HuH-7 (cell line): ENCODE measurements at regions not wholly inside any gene's neighbourhood (a gene's known extent, or its start where the extent isn't known, plus 50 kb on each side); places are given as distances from the start of the nearest gene placed in this dataset.
"Not testable (repeated sequence)": the region's sequence is repeated elsewhere in the genome, so short reads cannot be mapped to it uniquely, and the experiment has no call there.

Experiments used
- DNase-seq: peaks from one replicate; pipeline ENCODE4 v3.0.0; 2011; ENCODE audit warnings: low spot score

DNA sequence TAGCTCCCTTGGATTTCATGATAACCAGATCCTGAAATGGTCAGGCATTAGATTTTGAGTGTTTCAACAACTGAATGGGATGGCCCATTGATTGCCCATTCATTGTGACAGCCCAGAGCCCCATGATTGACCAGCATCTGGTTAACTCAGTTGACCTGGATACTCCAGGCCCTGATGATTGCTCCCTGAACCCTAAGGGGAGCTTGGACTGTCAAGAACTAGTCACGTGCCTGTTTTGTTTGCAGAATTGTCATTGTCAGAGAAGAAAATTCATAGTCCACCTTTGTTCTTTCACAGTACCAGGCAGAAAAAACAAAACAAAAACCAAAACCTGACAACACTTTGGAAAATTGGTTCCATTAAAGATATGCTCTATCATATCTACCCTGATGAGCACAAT is 241.3 kb upstream of the ONECUT1 start:
- no peak for DNase-seq

DNA sequence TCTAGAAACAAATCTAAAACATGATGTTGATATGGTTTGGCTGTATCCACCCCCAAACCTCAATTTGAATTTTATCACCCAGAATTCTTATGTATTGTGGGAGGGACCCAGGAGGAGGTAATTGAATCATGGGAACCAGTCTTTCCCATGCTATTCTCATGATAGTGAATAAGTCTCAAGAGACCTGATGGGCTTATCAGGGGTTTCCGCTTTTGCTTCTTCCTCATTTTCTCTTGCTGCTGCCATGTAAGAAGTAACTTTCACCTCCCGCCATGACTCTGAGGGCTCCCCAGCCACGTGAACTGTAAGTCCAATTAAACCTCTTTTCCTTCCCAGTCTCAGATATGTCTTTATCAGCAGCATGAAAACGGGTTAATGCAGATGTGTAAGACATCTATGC is 232.7 kb upstream of the ONECUT1 start:
- no peak for DNase-seq

DNA sequence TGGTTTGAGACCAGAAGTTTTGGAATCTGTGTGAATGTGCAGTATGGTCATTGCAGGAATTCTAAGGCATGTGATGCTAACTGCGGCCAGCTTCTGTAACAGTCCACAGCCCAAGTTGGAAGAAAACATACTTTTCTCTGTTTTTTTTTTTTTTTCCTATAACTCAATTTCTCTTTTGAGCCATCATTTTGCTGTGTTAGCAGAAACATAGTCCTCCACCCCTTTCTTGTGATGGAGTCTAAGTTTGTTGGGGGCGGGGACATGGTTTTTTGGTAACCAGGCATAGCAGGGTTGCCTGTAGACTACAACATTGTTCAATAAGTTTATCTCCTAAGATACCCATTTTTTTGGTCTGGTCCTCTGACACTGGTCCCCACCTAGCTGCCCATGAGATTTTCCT is 223.2 kb upstream of the ONECUT1 start:
- DNase-seq = no peak

DNA sequence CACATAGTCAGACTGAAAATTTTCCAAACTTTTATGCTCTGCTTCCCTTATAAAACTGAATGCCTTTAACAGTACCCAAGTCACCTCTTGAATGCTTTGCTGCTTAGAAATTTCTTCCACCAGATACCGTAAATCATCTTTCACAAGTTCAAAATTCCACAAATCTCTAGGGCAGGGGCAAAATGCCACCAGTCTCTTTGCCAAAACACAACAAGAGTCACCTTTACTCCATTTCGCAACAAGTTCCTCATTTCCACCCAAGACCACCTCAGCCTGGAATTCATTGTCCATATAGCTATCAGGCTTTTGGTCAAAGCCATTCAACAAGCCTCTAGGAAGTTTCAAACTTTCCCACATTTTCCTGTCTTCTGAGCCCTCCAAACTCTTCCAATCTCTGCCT is 221.6 kb upstream of the ONECUT1 start:
- DNase-seq = not testable (repeated sequence)

DNA sequence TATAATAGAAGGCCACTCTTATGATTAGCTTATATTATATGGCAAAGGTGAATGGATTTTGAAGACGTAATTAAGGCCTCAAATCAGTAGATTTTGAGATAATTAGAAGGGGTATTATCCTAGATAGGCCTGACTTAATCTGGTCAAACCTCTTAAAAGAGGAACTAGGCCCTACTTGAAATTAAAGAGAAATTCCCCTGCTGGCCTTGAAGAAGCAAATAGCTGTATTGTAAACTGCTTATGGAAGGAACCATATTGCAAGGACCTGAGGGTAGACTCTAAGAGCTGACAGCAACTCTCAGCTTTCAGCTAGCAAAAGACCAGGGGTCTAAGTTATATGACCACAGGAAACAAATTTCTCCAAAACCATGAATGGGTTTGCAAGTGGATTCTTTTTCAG is 219.0 kb upstream of the ONECUT1 start:
- DNase-seq = no peak

DNA sequence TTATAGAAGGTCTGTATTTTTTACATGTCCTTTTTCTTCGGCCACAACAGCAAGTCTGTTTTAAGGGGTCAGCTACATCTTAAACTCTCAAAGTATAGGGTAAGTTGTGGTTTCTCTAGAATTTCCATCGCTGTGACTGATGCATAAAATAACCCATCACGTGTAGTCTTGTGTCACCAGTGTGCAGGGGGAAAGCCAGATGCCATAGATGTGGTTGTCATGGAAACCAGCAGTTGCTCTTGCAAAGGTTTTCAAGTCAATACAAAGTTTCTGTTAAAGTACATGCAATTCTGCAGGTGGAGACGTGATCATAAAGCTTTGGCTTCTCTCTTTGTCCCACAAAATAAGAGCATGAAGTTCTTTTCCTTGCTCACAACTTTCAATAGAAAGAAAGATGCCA is 210.3 kb upstream of the ONECUT1 start:
- no peak for DNase-seq

DNA sequence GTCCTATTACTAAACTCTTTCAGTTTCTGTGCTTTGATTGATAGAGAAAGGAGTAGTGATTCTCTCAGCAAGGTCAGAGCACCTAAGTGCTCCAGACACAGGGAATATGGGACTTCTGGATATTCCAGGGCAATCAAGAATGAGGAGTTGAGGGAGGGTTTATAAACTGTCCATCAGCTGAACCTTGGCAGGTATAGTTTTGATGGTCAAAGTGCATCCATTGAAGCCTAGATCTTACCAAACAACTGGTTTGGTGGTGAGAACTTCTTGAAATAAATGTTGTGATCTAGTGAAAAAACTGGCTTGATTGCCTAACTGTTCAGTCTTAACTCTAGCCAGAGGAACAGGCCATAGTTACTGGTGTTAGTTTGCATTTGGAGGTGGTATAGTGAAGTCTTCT is 207.0 kb upstream of the ONECUT1 start:
- no peak for DNase-seq

DNA sequence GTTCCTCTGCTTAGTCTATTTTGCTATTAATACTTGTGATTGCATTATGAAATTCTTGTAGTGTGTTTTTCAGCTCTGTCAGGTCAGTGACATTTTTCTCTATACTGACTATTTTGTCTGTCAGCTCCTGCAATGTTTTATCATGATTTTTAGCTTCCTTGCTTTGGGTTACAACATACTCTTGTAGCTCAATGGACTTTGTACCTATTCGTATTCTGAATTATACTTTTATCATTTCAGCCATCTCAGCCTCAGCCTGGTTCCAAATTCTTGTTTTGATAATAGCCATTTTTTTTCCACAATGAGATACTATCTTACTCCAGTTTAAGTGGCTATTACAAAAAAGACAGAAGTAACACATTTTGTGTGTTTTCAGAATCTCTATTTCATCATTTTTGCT is 204.2 kb upstream of the ONECUT1 start:
- no peak for DNase-seq

DNA sequence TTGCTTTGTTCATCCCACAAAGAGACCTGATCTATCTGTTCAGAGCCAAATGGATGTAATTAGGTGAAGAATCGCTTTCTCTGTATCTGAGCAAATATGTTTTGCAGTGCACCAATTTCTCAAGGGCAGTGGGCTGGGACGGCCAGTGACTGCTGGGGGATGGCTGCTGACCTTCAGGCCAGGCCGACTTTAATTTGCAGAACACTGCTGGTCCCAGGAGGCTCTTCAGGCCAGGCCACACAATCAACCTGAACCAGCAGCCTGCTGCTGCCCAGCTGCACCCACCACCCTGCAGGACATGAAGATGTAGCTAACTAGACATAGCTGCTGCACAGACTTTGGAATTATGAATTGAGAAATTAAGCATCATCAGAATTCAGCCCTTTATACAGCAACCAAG is 194.4 kb upstream of the ONECUT1 start:
- DNase-seq = no peak

DNA sequence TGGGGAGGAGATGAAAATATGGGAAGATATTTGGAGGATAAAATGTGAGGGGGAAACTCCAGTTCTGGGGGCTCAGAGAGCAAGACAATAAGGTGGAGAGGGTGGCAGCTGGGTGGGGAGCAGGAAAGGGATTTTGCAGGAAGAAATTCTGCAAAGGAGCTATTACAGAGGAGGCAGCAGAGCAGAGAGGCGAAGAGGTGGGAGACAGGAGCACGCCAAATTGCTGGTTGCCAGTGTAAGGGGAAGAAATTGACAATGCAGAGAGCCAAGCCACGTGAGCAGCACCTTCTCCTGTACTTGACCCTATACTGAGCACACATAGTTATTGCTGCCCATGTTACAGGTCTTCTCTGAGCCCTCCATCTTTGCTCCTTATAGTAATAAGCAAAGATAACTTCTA is 190.3 kb upstream of the ONECUT1 start:
- no peak for DNase-seq

DNA sequence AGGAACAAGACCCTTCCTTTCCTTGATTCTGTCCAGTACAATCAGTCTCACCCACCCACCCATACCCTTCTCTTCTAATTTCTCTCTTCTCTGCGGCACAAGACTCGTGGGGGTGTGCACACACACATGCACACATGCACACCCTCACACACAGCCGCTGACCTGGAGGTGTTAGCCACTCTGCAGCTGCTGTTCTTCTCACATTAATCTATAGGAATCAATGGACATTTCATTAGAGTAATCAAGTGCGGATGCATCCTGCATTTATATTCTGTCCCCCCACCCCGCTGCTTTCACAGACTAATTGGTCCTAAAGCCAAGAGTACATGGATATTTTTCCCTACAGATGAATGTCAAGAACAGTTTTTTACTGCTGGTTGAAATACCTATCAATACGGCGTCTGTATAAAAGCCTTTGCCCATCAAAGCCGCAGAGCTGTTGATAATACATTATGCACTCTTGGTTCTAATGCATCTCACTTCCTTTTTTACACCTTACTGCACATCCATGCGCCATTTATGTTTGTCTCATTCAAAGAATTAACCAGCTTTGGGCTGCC is 186.5 kb upstream of the ONECUT1 start:
- DNase-seq = no peak

DNA sequence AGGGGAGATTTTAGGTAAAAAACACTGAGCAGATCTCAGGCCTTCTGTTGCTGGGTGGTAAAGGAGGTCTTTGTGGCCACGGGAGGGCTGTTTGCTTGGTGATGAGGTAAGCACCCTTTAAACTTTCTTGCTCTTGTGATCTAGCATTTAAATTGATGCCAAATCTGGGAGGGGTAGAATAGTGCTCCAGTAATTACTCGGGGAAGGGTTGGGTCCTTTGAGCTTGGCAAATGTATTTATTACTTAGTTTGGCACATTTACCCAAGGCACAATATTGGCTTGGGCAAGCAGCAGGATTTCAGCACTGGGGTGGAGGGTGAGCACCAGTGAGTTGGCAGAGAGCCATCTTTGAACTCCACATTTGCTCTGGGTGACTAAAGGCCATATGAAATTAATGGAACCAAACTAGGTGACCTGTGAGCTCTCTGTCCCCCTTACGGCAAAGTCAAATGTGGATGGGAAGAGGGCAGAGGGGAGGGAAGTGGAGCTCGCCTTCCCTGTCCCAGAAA is 185.9 kb upstream of the ONECUT1 start:
- DNase-seq = no peak

DNA sequence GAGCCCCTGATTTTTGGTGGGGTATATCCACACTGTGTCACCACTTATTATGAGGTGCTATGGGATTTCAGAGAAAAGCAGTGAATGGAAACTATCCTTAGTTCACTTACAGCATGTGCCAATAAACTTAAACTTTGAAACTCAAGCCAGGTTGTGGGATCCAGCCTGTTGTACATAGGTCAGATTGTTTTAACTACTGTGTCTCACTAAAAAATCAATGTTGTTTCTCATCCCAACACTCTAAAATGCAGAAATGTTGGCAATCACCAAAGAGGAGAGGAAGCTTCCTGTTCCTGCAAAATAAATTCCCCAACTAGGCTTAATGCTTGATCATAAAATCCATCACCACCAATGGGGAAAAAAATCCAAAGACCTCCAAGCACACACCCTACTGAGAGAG is 173.7 kb upstream of the ONECUT1 start:
- no peak for DNase-seq

DNA sequence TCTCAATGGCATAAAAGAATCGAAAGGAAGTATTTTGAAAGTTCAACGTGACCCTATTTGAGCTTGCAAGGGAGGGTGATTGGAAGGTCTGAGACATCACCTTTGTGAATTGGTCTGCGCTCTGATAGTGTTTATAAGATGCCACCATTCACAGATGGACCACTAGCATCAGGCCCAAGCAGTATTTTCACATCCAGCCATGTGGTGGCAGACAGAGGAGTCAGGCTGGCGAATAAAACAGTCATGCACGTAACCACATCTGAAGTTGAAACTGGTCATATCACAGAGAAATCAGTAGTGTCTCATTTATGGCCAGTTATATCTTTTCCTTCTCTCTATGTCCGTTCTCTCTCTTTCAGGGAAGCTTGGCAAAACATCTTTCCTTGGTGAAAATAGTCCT is 170.1 kb upstream of the ONECUT1 start:
- DNase-seq = no peak

DNA sequence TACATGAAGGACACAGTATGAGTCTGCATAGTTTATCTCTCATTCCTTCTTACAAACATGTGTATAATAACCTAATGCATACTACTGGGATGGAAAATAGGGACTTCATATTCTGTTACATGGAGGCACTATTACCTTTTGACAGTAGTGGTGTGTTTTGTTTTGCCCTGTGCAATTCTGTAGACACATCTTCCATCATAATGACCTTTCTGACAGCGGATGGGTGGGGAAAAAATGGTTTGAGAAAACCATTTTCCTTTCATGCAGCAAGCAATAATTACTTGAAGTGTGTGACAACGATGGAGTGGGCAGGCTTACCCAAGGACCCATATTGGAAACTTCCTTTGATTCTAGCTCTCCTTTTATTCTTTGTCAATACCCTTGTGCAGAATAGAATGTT is 153.6 kb upstream of the ONECUT1 start:
- no peak for DNase-seq

DNA sequence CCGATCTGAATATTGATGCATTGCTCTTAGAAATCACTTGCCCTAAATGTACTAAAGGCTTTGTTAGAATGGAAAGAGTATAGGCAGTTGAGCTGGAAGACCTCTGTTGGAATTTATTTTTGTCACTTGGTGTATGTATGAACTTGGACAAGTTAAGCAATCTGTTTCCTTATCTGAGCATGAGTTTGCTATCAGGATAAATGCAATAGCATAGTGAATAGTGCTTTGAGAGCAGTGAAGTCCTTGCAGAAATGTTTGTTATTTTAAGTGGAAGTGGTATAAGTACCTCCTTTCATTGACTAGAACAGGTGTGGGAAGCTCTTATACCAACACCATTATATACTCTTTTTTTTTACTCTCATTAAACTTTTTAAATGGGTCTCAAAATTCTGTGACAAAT is 146.4 kb upstream of the ONECUT1 start:
- no peak for DNase-seq

DNA sequence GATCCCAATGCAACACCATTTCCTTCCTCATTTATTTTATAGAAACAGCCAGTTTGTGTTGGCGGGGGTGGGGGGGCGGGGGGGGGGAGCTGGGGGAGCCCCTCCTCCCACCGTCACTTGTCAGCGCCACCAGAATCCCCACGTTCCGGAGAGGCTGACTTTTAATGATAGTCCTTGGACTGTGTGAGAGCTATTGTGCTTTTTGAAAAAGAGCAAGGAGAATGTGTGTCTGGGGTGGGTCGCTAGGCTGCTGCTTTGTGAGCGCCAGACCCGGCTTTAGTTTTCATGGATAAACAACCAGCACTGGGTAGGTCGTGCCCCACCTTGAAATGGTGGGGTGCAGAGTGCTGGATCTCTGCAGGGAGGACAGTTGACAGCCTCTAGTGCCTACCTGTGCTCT is 135.0 kb upstream of the ONECUT1 start:
- DNase-seq = no peak

DNA sequence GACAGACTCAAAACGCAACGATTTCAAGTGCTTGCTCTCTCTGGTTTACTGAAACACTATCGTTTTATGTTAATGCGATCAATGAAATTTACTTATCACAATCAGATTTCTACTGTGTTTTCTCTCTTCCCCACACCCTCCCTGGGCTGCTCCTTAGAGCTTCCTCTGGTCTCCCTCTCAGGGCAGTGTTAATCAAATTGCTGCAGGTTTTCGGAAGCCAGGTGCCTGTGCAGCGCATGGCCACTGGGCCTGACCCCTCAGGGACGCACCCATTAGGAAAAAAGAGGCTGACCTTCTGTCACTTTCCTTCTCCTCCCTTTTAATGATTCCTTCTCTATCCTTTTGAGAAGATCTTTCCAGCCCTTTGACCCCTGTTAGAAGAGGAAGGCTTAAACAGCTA is 134.5 kb upstream of the ONECUT1 start:
- DNase-seq = no peak

DNA sequence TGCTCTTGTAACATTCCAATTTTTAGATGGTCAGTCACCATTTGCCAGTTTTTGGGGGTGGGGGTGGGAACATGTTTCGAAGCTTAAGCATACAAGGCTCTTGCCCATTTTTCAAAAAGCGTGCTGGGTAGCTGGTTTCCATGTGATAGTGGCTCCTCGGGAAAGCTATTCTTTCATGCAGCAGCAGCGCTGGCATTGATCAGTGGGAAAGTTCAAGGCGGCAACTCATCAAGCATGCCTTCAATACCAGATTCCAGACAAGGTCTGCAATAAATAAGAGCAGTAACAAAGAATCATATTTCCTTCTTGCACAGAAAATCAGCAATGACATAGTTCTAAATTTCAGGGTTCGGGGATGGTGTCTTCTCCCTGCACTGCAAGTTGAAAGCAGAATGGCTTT is 133.5 kb upstream of the ONECUT1 start:
- DNase-seq = no peak

DNA sequence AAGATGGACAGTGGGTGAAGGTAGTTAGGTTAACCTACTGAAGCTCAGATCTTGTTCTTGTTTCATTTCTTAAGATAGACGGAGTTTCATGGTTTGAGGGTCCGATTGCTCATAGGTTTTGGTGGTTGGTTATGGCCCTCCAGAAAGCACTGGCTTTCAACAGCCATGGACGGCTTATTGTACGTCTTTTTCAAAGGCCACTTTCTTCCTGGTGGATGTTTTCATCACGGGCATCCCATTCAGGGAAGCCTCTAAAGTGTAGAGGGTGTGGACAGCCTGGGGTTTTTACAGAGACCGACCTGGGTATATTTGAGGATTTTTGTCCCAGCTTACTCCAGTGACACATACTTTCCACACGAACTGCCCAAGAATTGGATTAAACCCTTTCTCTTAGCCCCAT is 132.7 kb upstream of the ONECUT1 start:
- no peak for DNase-seq

DNA sequence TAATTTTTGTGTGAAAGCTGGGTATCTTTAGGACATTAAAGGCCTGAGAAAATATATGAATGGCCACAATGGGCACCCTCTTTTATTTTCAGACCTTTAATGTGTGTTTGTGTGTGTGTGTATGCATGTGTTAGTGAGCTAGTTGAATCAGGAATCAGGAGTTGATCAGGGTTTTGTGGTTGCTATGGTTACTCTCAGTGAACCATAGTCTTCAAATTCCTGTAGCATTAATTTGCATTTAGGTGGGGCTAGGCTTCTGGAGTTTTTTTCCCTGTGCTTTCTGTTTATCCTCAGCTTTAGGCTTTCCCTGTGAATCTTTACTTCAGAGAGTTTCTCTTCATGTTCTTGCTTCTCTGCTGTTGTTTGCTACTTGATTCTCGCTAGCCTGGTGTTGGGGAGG is 122.0 kb upstream of the ONECUT1 start:
- DNase-seq = no peak

DNA sequence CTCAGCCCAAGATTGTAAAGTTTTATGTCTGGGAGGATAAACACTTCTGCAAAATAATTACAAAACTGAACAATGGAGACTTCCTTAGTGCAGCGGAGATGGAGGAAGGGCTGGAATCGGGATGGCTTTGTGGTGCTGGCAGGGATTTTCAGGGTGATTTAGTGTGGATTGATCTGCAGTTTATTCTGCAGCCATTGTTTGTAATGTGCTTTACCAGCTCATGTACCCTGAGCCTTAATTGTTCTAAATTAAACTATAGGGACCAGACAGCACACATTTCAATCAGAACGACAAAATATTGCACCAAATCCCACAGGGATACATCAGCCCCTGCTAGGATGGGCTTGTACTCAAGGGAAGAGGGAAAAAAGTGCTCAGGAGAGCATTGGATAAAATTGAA is 103.2 kb upstream of the ONECUT1 start:
- DNase-seq = no peak

DNA sequence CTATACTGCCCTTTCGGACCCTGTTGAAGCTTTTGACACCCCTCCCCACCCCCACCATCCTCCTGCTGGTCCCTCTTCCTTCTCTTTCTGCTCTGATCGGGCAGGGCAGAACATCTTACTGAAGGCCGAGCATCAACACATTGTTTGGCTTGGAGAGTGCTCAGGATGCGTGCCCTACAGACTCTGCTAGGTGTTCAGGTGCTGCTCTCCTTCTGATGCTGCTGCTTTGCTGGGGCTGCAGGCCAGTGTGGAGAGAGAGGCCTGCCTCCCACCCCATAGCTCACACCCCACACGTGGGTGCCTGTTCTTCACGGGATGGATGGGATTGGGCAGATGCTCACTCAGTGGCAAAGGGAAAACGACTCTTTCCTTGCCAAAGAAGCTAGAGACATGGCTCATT is 89.8 kb upstream of the ONECUT1 start:
- no peak for DNase-seq

DNA sequence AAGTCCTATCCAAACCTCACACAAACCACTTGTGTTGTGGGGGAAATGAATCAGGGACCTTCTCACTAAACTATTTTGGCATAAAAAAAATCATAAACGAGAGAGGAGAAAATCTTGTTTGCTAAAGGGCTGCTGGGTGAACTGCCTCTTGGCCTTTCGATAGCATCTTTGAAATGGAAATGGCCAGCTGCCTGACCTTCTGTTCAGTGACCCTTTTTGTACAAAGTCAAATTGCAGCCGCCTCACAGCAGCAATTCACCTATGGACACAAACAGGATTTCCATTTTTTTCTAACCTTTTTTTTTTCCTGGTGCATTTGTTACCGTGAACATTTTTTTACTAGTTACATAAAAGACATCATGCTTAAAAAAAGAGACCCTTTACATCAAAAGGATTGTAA is 89.0 kb upstream of the ONECUT1 start:
- no peak for DNase-seq
